HepG2 (cell line): ENCODE measurements at regions not wholly inside any gene's neighbourhood (a gene's known extent, or its start where the extent isn't known, plus 50 kb on each side); places are given as distances from the start of the nearest gene placed in this dataset.

Experiments used
- ATAC-seq: fragments of 200-7000 bp; cut with Tn5 transposase; 3 replicates; pipeline ENCODE4 v1.9.1; 2020; ENCODE audit warnings: mild to moderate bottlenecking, moderate library complexity
- BruUV-seq: library from RNA; stranded (reverse); fragments of 400-500 nt; replicated peaks from 2 replicates; lab custom pipeline; 2021; lab: Mats Ljungman, UMichigan
- CTCF ChIA-PET: fragments of 300-600 bp; formaldehyde crosslinking; extraction: SDS; loops from one replicate; lab custom pipeline; 2021; ENCODE audit warnings: low total read pairs, inconsistent platforms, low intra/inter-chr PET ratio; lab: Yijun Ruan, JAX
- POLR2A ChIA-PET: fragments of 350-600 bp; sonication (Branson Sonifier 250); formaldehyde crosslinking; loops from one replicate; lab custom pipeline; 2020; ENCODE audit warnings: antibody characterized with exemption, inconsistent platforms; lab: Yijun Ruan, JAX
- DNase-seq: peaks from one replicate; pipeline ENCODE4 v3.0.0-alpha.2; 2015; ENCODE audit warnings: low spot score
- FAIRE-seq: peaks from 3 replicates; lab custom pipeline; 2011; peaks lifted over from hg19 to GRCh38; lab: Jason Lieb, UNC
- H2AFZ ChIP-seq: one replicate; pipeline ENCODE4 v1.6.1; 2011; ENCODE audit warnings: low read length, inconsistent platforms
- H3K27ac ChIP-seq: fragments of 300-600 bp; 3 replicates; pipeline ENCODE4 v1.8.0; 2011; ENCODE audit warnings: mixed run types, mild to moderate bottlenecking, mixed read lengths, low read length, inconsistent platforms; ENCODE audit not compliant: insufficient read depth; ENCODE audit errors: extremely low read length
- H3K27me3 ChIP-seq, 2 experiments: fragments of 200-600 bp in 1 of 2; 2 replicates in 1 of 2; 3 replicates in 1 of 2; pipeline versions ENCODE4 v1.6.0 to v1.8.0; 2011; ENCODE audit warnings: low read length in 2 of 2, mild to moderate bottlenecking in 2 of 2, moderate library complexity in 2 of 2, inconsistent platforms in 1 of 2; ENCODE audit not compliant: insufficient read depth in 2 of 2, control insufficient read depth in 1 of 2
- H3K36me3 ChIP-seq, 2 experiments: fragments of 200-600 bp in 1 of 2; replicated peaks in 1 of 2; 2 replicates in 1 of 2; 3 replicates in 1 of 2; pipeline versions ENCODE4 v1.5.1 to v1.8.0; 2011; ENCODE audit warnings: low read length in 2 of 2, inconsistent platforms in 1 of 2; ENCODE audit not compliant: insufficient read depth in 2 of 2, control insufficient read depth in 1 of 2
- H3K4me1 ChIP-seq: 2 replicates; pipeline ENCODE4 v1.5.1; 2012; ENCODE audit warnings: low read length, inconsistent platforms; ENCODE audit not compliant: insufficient read depth
- H3K4me2 ChIP-seq: 2 replicates; pipeline ENCODE4 v1.6.0; 2011; ENCODE audit warnings: low read depth, low read length, inconsistent platforms
- H3K4me3 ChIP-seq, 3 experiments: fragments of 200-600 bp in 1 of 3; sonication (generic), shearing (Covaris generic) in 1 of 3; replicated peaks in 1 of 3; 2 replicates each; pipeline ENCODE4 v1.5.1; 2011 to 2016; ENCODE audit warnings: low read length in 3 of 3, inconsistent platforms in 2 of 3, low read depth in 2 of 3, mild to moderate bottlenecking in 2 of 3, control low read depth in 1 of 3, mixed read lengths in 1 of 3; ENCODE audit not compliant: insufficient read depth in 1 of 3
- H3K79me2 ChIP-seq: one replicate; pipeline ENCODE4 v1.6.1; 2011; ENCODE audit warnings: low read length, inconsistent platforms; ENCODE audit not compliant: insufficient read depth
- H3K9ac ChIP-seq: 2 replicates; pipeline ENCODE4 v1.6.0; 2011; ENCODE audit warnings: mild to moderate bottlenecking, low read depth, low read length, inconsistent platforms; ENCODE audit not compliant: insufficient read depth
- H3K9me3 ChIP-seq: 2 replicates; pipeline ENCODE4 v1.5.1; 2012; ENCODE audit warnings: mild to moderate bottlenecking, low read length
- H4K20me1 ChIP-seq: 2 replicates; pipeline ENCODE4 v1.6.0; 2011; ENCODE audit warnings: inconsistent platforms, mild to moderate bottlenecking, low read length, moderate library complexity; ENCODE audit not compliant: insufficient read depth
- AKAP8 ChIP-seq: sonication (generic); formaldehyde crosslinking; IDR thresholded peaks from 2 replicates; pipeline ENCODE4 v1.5.1; 2020; ENCODE audit warnings: mild to moderate bottlenecking, missing genetic modification reagents
- CBX1 ChIP-seq: IDR thresholded peaks from one replicate; pipeline ENCODE4 v1.6.1; 2016; ENCODE audit warnings: antibody characterized with exemption, low read depth
- ELF1 ChIP-seq: sonication (generic); formaldehyde crosslinking; IDR thresholded peaks from 2 replicates; pipeline ENCODE4 v1.4.0; 2020; ENCODE audit warnings: missing genetic modification reagents
- GLI4 ChIP-seq: sonication (generic); formaldehyde crosslinking; IDR thresholded peaks from 2 replicates; pipeline ENCODE4 v1.5.1; 2020; ENCODE audit warnings: missing genetic modification reagents, mild to moderate bottlenecking, moderate library complexity, borderline replicate concordance
- HHEX ChIP-seq: IDR thresholded peaks from 2 replicates; pipeline ENCODE4 v1.6.1; 2016; ENCODE audit warnings: control low read depth
- KAT8 ChIP-seq: IDR thresholded peaks from 2 replicates; pipeline ENCODE4 v1.6.1; 2016; ENCODE audit warnings: missing genetic modification reagents, missing compliant biosample characterization
- PAWR ChIP-seq: sonication (generic); formaldehyde crosslinking; IDR thresholded peaks from 2 replicates; pipeline ENCODE4 v1.4.0; 2020; ENCODE audit warnings: missing genetic modification reagents, mild to moderate bottlenecking, borderline replicate concordance
- ZBTB10 ChIP-seq: sonication (generic); formaldehyde crosslinking; IDR thresholded peaks from 2 replicates; pipeline ENCODE4 v1.4.0; 2020; ENCODE audit warnings: missing genetic modification reagents, borderline replicate concordance
- ZBTB39 ChIP-seq: sonication (generic); formaldehyde crosslinking; IDR thresholded peaks from 2 replicates; pipeline ENCODE4 v1.5.0; 2020; ENCODE audit warnings: missing genetic modification reagents
- ZFYVE20 ChIP-seq: sonication (generic); formaldehyde crosslinking; IDR thresholded peaks from 2 replicates; pipeline ENCODE4 v1.8.0; 2023; ENCODE audit warnings: low read depth, mild to moderate bottlenecking, moderate library complexity, missing genetic modification reagents, borderline replicate concordance
- ZNF678 ChIP-seq: sonication (generic); formaldehyde crosslinking; IDR thresholded peaks from 2 replicates; pipeline ENCODE4 v1.4.0; 2020; ENCODE audit warnings: mild to moderate bottlenecking, missing genetic modification reagents
- WGBS: methylation state at CpG from one replicate; pipeline ENCODE4 v1.1.6; 2017; ENCODE audit warnings: low lambda C conversion rate; 5-methylcytosine and 5-hydroxymethylcytosine counted together
- in situ Hi-C: cut with HindIII; loops from 2 replicates; pipeline ENCODE4 v1.10.0; 2017; ENCODE audit warnings: low pct_unique_long_range_greater_than_20kb; ENCODE audit not compliant: extremely low pct_ligation_motif_present
- intact Hi-C: fragments of 100-400 bp; cut with micrococcal nuclease; formaldehyde crosslinking; loops from one replicate; pipeline ENCODE4 v1.10.0; 2022; ENCODE audit not compliant: unreplicated experiment

DNA sequence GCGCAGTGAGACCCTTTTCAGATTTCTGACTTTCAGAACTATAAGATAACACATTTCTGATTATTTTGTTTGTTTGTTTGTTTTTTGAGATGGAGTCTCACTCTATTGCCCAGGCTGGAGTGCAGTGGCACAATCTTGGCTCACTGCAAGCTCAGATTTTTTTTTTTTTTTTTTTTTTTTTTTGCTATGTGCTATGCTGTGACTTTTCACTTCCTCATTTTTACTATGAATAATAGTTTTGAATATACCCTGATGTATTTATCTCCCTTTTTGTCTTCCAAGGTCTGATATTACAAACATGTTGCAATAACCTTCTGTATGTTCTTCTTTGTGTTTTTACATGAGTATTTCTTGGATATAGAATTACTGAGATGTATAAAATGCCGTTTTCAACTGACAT lies 658.7 kb upstream of the SEL1L start:
- Histone ChIP-seq H3K9ac (no peak overlapping the region), H3K27ac (no peak overlapping the region), H3K9me3 (peaks cover 92% of the 10 kb centered on the region), H3K4me2 (no peak overlapping the region), H3K4me3 (no peak overlapping the region), H3K27me3 (no peaks in the 10 kb centered on the region), H3K36me3 (no peaks in the 10 kb centered on the region), H3K79me2 (no peaks in the 10 kb centered on the region), H3K4me1 (no peaks in the 10 kb centered on the region), H4K20me1 (no peaks in the 10 kb centered on the region), H2AFZ (no peak overlapping the region)
- no peak for DNase-seq
- ChIA-PET POLR2A (no interaction called here), CTCF (no interaction called here)
- no TSS peak for BruUV-seq
- FAIRE-seq, result no peak
- WGBS, result 7% methylated on average over 2 of the region's 2 CpGs
- TF ChIP-seq ZBTB10 (CRISPR knock-in tag) (no peak), ZNF678 (no peak), ELF1 (no peak), ZFYVE20 (no peak), HHEX (CRISPR knock-in tag) (no peak), CBX1 (no peak), ZBTB39 (CRISPR knock-in tag) (no peak), KAT8 (CRISPR knock-in tag) (no peak), AKAP8 (CRISPR knock-in tag) (no peak), PAWR (CRISPR knock-in tag) (no peak), GLI4 (CRISPR knock-in tag) (no peak)
- ATAC-seq, result no peak
- in situ Hi-C loops, result no loop called here
- intact Hi-C loops, result no loop called here
